Right ventricle myocardium inferior (tissue), 1 donor: ENCODE measurements at regions not wholly inside any gene's neighbourhood (a gene's known extent, or its start where the extent isn't known, plus 50 kb on each side); places are given as distances from the start of the nearest gene placed in this dataset.
"Not testable (repeated sequence)": the region's sequence is repeated elsewhere in the genome, so short reads cannot be mapped to it uniquely, and the experiment has no call there.

Experiments used
- ATAC-seq: fragments of 200-7000 bp; cut with Tn5 transposase; one replicate; pipeline ENCODE4 v1.9.1; 2020; ENCODE audit warnings: mild to moderate bottlenecking, moderate library complexity
- DNase-seq: peaks from one replicate; pipeline ENCODE4 v3.0.0; 2021; ENCODE audit errors: missing footprints
- intact Hi-C: fragments of 100-400 bp; cut with DNase I; formaldehyde crosslinking; loops from one replicate; pipeline ENCODE4 v1.11.0; 2022
- donor health status: DM: no; HTN: yes; CAD: no; lungs with severe emphysema.

GRCh38 chr13:67914535-67914934, 684.4 kb upstream of the PCDH9 start:
- DNase-seq (no peak), ATAC-seq (no peak)
- intact Hi-C loops, result no loop called here

GRCh38 chr13:67902960-67903359, 672.8 kb upstream of the PCDH9 start:
- DNase-seq, intact Hi-C loops, ATAC-seq: not testable (repeated sequence)

- ATAC-seq (no peak), DNase-seq (no peak)
- intact Hi-C loops, result no loop called here
Measured at GRCh38 chr13:67880916-67881315, 650.8 kb upstream of the PCDH9 start.

DNA sequence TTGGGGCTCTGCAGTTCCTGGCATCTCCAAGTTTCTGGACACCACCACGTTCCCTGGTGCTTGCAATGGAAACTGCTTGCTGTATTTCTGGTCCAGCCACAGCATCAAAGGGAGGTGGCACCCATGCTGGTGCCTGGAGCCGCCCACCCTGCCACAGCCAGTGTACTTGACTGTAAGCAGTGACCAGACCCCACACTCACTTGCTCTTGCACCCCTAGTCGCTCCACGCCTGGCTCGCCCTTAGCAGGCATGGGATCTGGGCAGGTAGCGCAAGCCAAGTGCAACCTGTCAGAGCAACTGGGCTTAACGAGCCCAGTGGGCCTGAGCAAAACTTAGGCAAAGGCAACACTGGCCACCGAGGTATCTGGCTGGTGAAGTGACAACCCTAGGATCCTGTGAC, 648.2 kb upstream of the PCDH9 start:
- intact Hi-C loops, result no loop called here
- ATAC-seq, result no peak
- DNase-seq, result no peak

DNA sequence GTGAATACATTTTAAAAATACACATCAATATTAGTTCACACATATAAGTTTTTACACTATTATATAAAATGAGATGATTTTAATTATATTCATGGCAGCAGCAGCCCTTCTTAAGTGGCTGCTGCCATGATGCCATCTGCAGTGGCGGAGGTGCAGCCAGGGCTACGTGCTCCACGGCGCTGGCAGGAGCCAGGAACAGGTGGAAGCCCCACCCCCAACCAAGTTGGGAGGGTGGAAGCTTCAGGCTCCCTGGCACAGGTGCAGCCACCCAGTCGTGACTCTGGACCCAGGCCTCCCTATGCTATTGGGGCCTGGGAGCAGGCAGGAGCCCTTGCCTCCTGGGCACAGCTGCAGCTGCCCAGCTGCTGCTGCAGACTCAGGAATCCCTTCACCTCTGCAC, 646.9 kb upstream of the PCDH9 start:
- ATAC-seq (no peak), DNase-seq (no peak)
- intact Hi-C loops, result no loop called here

GRCh38 chr13:67867206-67867605, 637.1 kb upstream of the PCDH9 start:
- intact Hi-C loops, result no loop called here
- no peak for ATAC-seq
- no peak for DNase-seq

DNA sequence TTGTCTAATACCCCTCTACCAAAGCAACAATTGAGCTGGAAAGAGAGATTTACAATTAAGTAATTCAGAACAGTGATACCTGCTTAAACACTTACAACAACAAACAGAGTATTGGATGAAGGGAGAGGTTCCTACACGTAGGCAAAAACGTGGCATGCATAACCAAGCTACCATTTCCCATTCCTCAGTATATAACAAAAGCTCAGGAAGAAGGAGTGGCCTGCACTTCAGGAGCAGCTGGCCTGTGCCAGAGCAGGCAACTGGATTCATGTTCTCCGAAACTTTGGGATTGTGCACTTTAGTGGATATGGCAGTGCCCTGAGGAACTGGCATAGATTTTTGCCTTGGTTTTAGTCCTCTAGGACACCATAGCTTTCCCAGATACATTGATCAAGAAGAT, 630.2 kb upstream of the PCDH9 start:
- DNase-seq (no peak), ATAC-seq (no peak)
- intact Hi-C loops, result no loop called here

GRCh38 chr13:67859904-67860303, 629.8 kb upstream of the PCDH9 start:
- ATAC-seq (no peak), DNase-seq (no peak)
- intact Hi-C loops, result no loop called here

DNA sequence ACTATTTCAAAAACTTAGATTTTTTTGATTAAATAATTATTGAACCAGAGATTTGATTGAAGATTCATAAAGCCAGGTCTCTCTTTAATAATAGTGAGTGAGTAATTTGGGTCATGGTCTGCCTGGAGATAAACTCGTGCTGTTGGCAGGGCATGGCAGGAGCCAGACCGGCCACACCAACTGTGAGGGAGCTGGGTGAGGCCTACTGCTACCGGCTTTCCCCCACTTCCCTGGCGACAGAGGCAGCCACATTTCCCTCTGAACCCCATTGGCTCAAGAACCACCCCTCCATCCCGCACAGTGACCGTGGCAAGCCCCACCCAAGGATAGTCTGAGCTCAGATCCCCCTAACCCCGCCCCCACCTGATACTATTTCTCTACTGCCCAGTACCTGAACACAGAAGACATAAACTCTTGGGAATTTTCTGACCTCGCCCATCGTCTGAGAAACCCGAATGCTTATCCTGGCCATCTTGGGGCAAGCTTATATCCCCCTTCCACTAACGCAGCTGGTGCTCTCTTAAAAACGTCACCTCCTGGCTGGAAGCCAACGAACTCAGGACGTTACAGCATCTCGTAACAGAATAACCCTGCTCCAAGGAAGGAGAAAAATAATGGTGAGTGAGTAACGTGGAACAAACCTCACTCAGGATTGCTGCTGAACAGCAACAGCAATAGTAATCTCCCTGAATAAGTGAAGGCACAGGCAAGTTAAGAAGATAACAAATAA, 627.6 kb upstream of the PCDH9 start:
- intact Hi-C loops, result no loop called here
- ATAC-seq (no peak), DNase-seq (no peak)

DNA sequence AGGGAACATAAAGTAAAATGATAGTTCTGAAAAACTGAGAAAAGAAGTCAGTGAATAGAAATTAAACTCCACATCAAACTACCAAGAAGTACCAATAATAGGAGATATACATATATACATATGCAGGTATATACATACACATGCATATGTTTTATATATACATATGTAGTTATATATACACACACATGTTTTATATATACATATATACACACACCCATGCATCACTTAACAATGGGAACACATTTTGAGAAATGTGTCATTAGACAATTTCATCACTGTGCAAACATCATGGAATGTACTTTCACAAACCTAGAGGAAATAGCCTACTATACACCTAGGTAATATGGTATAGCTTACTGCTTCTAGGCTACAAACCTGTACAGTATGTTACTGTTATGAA, 626.8 kb upstream of the PCDH9 start:
- ATAC-seq (no peak), DNase-seq (no peak)
- intact Hi-C loops, result no loop called here

- DNase-seq (no peak), ATAC-seq (no peak)
- intact Hi-C loops, result no loop called here
Measured at GRCh38 chr13:67855741-67856238, 625.7 kb upstream of the PCDH9 start.

GRCh38 chr13:67854990-67855389, 624.9 kb upstream of the PCDH9 start:
- ATAC-seq (no peak), DNase-seq (no peak)
- intact Hi-C loops, result no loop called here

DNA sequence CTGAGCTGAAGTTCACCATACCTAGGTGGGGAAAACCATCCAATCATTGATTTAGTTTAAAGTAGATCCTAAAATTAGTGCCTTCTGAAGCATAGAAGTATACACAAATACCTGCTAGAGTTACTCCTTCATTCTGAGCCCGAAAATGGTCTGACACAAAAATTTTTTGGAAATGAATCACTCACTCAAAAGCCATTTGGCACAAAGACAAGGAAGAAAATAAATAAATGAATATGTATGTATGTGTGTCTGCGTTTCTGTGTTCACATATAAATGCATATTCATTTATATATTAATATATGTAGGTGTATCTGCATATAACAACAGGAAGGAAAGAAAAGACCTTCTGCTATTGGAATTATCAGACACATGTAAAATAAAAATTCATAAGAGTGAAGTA, 614.4 kb upstream of the PCDH9 start:
- ATAC-seq, result no peak
- intact Hi-C loops, result no loop called here
- DNase-seq, result no peak

GRCh38 chr13:67841071-67841470, 610.9 kb upstream of the PCDH9 start:
- intact Hi-C loops, result no loop called here
- DNase-seq (no peak), ATAC-seq (no peak)

GRCh38 chr13:67833564-67833963, 603.4 kb upstream of the PCDH9 start:
- no peak for ATAC-seq
- DNase-seq, result no peak
- intact Hi-C loops, result loop anchor here (5.0 kb wide), 1 partner anchor 396 kb away; no protein-coding TSS in a partner anchor

GRCh38 chr13:67829641-67830040, 599.5 kb upstream of the PCDH9 start:
- ATAC-seq, result no peak
- intact Hi-C loops, result loop anchor here (5.0 kb wide), 1 partner anchor 392 kb away; no protein-coding TSS in a partner anchor
- no peak for DNase-seq

DNA sequence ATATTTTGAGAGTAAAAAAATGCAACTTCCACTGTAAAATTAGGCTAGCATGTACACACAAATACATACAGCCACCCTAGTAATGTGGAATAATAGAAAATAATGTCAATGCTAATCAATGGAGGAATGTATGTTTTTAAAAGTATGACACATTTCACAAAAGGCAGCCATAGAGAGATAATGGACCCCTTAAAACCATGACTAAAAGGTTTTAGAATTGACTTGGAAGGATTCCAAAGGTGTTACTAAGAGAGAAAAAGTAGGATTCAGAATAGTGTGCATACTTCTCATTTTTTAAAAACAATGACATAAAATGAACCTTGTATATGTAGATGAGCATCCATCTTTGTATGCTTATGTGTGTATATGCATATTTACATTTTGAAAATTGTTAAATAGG, 597.9 kb upstream of the PCDH9 start:
- intact Hi-C loops, result no loop called here
- no peak for ATAC-seq
- DNase-seq, result no peak

GRCh38 chr13:67821606-67822005, 591.5 kb upstream of the PCDH9 start:
- ATAC-seq, result no peak
- intact Hi-C loops, result no loop called here
- no peak for DNase-seq

- intact Hi-C loops, result no loop called here
- ATAC-seq (no peak), DNase-seq (no peak)
Measured at GRCh38 chr13:67806796-67807195, 576.7 kb upstream of the PCDH9 start.

- intact Hi-C loops, result no loop called here
- DNase-seq (no peak), ATAC-seq (no peak)
Measured at GRCh38 chr13:67803118-67803517, 573.0 kb upstream of the PCDH9 start.

DNA sequence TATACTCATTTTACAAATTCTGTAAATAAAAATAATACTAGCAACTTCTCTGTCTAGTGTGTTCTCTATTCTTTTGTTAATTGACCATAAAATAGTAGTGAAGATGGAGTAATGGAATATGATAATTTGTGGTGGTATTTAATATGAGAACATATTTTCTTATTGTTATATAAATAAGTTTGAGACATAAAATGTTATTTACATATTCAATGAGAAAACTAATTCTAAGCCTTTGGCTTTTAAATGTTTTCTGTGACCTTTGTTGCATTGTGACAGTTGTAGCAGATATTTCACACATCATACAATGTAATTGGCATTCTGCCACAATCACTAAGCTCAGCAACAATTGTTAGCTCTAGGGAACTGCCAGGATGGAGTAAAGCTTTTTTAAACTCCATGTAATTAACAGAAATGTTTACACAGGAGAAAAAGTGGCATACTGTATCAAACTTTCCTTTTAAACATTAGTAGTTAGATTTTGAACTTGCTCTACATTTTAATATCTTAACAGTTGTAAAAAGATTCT, 562.1 kb upstream of the PCDH9 start:
- no peak for DNase-seq
- intact Hi-C loops, result no loop called here
- no peak for ATAC-seq
